Hippocampal formation (tissue), 2 donors: ENCODE measurements at regions not wholly inside any gene's neighbourhood (a gene's known extent, or its start where the extent isn't known, plus 50 kb on each side); places are given as distances from the start of the nearest gene placed in this dataset.

ENCODE experiments used
- DNase-seq, 2 donors: peaks; one replicate each; lab custom pipeline; 2025; lab: John Stamatoyannopoulos, UW

DNA sequence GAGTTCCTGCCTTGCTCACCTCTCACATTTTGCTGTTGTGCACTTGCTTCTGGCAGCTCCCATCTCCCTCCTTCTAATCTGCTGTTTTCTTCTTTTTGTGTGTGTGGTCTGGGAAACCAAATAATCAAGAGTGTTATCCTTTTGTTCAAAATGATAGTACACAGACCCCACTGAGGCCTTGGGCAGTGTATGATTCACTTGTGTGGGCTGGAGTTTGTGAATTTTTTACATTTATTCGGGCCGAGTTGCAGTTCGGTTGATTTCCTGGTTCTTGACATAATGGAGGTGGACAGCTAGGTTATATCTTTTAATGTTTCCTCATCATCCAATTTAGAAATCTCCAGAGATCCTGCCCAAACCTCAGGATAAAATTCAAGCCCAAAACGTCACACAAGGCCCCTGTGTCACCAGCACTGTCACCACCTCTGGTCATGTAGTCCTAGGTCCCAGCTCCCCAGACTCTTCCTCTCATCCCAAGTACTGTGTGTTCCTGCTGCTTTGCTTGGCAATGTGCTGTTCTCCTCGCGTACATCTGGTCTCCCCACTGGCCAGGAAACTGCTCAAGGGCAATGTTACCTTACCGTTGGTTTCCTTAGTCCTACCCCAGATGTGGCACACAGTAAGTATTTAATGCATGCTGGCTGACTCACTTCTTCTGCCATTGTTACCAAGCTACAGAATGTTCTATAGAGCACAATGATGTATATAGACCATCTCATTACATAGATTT lies 55.7 kb upstream of the PHACTR2 start:
- DNase-seq = no peak

- no peak for DNase-seq
Observed at GRCh38 chr6:143621159-143621873, 56.4 kb upstream of the PHACTR2 start.

DNA sequence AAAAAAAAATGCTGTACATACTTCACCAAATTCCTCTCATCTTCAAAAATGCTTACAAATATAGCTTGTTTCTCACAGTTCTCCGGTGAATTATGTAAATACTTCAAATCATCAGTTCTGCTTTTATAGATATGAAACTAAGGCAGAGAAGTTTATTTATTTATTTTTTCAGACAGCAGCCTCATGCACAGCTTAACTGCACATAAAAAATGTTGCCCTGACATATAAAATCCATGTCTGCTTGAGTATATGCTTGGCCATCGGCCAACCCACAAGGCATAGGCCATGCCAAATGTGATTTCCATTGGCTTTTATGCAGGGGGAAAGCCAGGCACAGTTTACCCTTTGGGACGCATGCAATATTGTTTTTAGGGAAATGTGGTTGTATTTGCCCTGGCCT lies 57.3 kb upstream of the PHACTR2 start:
- no peak for DNase-seq

- no peak for DNase-seq
Observed at GRCh38 chr6:143619824-143620401, 57.9 kb upstream of the PHACTR2 start.

- no peak for DNase-seq
Observed at GRCh38 chr6:143616741-143617140, 61.0 kb upstream of the PHACTR2 start.

- DNase-seq = no peak
Observed at GRCh38 chr6:143615785-143616184, 62.0 kb upstream of the PHACTR2 start.

- no peak for DNase-seq
Observed at GRCh38 chr6:143614235-143614634, 63.5 kb upstream of the PHACTR2 start.

DNA sequence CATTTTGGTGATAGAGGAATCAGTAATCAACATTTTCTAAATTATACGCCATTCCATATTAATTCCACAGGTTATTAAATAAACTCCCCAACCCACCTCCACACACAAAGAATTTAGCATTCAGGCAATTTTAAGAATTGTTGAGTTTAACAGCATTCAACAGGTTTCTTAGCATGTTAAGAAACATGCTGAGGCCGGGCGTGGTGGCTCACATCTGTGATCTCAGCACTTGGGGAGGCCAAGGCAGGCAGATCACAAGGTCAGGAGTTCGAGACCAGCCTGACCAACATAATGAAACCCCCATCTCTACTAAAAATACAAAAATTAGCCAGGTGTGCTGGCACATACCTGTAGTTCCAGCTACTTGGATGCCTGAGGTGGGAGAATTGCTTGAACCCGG lies 64.0 kb upstream of the PHACTR2 start:
- no peak for DNase-seq

- no peak for DNase-seq
Observed at GRCh38 chr6:143612186-143612585, 65.6 kb upstream of the PHACTR2 start.

GRCh38 chr6:143611580-143611979 lies 66.2 kb upstream of the PHACTR2 start:
- DNase-seq = no peak

DNA sequence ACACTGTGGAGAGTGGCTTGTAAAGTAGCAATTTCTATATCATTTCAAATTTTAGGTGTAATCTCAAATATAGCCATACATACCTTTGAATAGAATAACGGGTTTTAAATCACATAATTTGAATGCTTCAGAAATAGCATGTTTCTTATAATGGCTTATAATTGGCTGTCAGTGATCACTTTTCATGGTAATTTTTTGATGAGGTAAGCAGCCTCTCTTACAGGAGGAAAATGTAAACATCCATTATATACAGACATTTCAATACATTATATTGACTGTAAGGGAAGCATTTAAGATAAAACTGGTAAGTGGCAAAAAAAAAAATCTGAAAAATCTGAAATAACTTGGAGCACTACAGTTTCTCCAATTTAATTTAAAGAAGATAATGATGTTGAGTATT lies 67.8 kb upstream of the PHACTR2 start:
- no peak for DNase-seq

DNA sequence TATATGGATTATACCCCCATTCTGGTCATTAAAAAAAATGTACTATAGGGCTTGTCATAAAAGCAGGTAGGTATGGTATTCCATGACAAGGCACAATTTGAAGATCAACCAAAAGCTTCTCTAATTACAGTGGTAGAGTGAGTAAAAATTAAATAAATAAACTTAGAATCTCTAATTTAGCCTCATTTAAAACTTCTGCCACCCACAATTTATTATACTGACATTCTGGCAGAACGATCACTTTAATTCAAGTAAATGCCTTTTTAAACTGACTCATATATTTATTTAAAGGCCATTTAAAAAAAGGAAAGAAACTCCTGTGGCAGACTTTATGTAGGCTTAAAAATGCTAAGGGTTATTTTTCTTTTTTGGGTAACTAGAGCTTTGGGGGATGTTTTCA lies 68.3 kb upstream of the PHACTR2 start:
- DNase-seq = no peak

GRCh38 chr6:143608906-143609305 lies 68.9 kb upstream of the PHACTR2 start:
- DNase-seq = no peak

DNA sequence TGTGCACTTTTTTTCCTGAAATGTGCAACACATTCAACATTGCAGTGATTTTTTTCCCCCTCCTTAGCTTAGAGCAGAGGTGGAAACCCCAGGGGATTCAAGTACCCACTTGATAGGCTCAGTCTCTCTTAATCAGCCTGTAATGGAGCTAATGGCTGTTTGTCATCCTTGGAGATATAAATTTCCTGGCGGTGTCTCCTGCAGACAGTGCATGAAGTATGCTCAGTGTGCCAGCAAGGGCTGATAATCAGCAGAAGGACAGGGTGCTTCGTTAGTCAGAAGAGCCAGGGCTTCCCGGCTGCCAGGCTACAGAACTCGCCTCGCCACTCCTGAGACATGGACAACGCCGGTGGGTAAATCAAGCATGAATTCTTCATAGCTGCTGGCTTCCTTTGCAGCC lies 69.8 kb upstream of the PHACTR2 start:
- DNase-seq = no peak

GRCh38 chr6:143607168-143607567 lies 70.6 kb upstream of the PHACTR2 start:
- no peak for DNase-seq

DNA sequence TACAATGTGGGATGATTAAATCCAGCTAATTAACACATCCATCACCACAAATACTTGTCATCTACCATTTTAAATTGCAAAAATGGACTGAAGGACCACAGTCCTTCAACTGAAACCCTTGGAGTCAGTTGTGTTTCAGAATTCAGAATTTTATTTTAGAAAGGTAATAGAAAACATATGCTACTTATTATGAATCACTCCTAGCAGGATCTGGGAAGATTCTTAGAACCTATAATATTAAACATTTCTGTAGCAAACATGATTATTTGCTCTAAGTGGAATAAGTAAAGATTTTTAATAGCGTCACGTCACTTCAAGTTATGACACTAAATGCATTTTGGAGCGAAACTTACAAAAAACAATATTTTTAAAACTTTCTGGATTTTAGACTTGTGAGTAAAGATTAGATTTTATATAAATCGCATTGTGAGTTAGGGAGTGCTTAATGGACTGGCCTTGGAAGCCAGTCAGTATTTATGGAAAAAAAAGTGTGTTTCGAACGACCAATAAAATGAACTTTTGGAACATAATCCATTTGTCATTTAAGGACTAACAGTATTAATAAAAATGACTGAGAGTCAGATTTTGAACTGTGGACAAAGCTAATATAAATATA lies 71.8 kb upstream of the PHACTR2 start:
- DNase-seq = no peak

- DNase-seq = no peak
Observed at GRCh38 chr6:143603455-143603854, 74.3 kb upstream of the PHACTR2 start.

DNA sequence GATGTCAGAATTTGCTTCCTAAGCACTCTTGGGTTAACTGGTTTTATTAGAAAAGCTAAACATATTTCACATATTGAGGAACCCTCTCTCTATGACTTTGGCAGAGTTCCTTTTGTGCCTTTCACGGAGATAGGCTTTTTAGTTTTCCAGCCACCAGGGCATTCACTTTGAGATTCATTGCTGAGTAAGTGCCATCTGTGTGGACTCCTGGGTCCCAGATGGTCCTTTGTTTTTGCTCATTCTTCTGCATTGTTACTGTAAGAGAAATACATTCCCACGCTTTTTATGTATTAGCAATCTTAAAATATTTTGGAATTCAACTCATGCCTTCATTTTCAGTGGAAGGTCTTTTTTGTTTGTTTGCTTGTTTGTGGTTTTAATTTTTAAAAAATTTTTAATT lies 76.3 kb upstream of the PHACTR2 start:
- DNase-seq = peak in 1 of 2 donors; percentile 8

DNA sequence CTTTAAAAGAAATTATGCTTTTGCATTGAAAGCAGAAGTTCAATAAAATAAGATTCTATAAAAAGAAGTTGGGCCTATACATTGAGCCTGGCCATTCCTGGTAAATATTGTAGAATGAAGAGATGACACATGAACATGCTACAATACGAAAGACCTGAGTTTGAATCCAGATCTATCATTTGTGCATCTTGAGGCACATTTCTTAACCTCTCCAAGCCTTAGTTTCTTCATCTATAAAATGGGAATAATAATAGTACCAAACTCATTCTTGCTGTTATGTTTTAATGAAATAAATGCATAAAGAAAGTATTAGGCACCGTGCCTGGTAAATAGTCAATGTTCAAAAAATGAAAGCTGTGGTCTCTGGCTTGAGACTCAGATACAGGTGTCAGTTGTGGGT lies 76.9 kb upstream of the PHACTR2 start:
- no peak for DNase-seq

GRCh38 chr6:143598466-143599080 lies 79.2 kb upstream of the PHACTR2 start:
- DNase-seq = no peak

DNA sequence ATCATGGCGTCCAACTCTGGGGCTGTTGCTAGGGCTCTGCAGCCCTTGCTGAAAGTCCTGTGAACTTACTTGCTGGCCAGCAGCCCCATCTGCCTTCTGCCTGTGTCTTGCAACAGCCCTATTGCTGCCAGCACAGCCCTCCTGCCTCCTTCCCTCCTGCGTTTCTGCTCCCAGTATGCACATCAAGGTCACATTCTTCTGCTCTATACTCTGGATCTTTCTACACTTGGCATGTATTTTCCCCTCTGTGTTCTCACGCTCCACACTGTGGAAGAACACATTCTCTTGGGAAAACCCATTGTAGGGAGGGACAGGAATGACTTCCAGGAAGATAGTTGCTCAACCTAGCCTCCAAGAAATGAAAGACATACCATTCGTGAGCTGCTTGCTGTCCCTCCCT lies 80.9 kb upstream of the PHACTR2 start:
- no peak for DNase-seq

GRCh38 chr6:143595251-143596036 lies 82.3 kb upstream of the PHACTR2 start:
- no peak for DNase-seq
